PC-9 (cell line): ENCODE measurements at regions not wholly inside any gene's neighbourhood (a gene's known extent, or its start where the extent isn't known, plus 50 kb on each side); places are given as distances from the start of the nearest gene placed in this dataset.

Experiments used
- BruUV-seq: library from RNA; stranded (reverse); fragments of 400-500 nt; replicated peaks from 2 replicates; lab custom pipeline; 2021; lab: Mats Ljungman, UMichigan
- CTCF ChIA-PET: fragments of 300-600 bp; sonication (Branson Sonifier 250); formaldehyde crosslinking; loops from one replicate; lab custom pipeline; 2022; ENCODE audit warnings: antibody characterized with exemption; lab: Charles Lee
- POLR2A ChIA-PET: fragments of 300-600 bp; sonication (Branson Sonifier 250); formaldehyde crosslinking; loops from one replicate; lab custom pipeline; 2022; ENCODE audit warnings: antibody characterized with exemption; ENCODE audit not compliant: unreplicated experiment; lab: Charles Lee
- DNase-seq, 2 experiments: peaks; one replicate each; pipeline versions ENCODE4 v3.0.0 to v3.0.0-alpha.2; 2015 to 2022; ENCODE audit warnings: mixed read lengths in 1 of 2
- H2AFZ ChIP-seq: fragments of 200-600 bp; sonication (generic); 2 replicates; pipeline ENCODE4 v1.8.1; 2017; ENCODE audit warnings: antibody characterized with exemption
- H3F3A ChIP-seq: fragments of 200-600 bp; sonication (generic); 2 replicates; pipeline ENCODE4 v1.8.1; 2017; ENCODE audit warnings: antibody characterized with exemption, mild to moderate bottlenecking, low read depth; ENCODE audit not compliant: insufficient read depth
- H3K27ac ChIP-seq: fragments of 200-600 bp; sonication (generic); 2 replicates; pipeline ENCODE4 v1.6.1; 2016; ENCODE audit warnings: mixed run types
- H3K27me3 ChIP-seq: fragments of 200-600 bp; sonication (generic); 2 replicates; pipeline ENCODE4 v1.6.1; 2016; ENCODE audit warnings: low read depth, mixed run types; ENCODE audit not compliant: insufficient read depth
- H3K36me3 ChIP-seq: fragments of 200-600 bp; sonication (generic); 2 replicates; pipeline ENCODE4 v1.6.1; 2016; ENCODE audit warnings: low read depth, mixed run types
- H3K4me1 ChIP-seq: fragments of 200-600 bp; sonication (generic); replicated peaks from 2 replicates; pipeline ENCODE4 v1.6.1; 2016; ENCODE audit warnings: mixed run types; ENCODE audit not compliant: insufficient read depth
- H3K4me2 ChIP-seq: fragments of 200-600 bp; sonication (generic); 2 replicates; pipeline ENCODE4 v1.6.1; 2017; ENCODE audit warnings: mixed run types
- H3K4me3 ChIP-seq: fragments of 200-600 bp; sonication (generic); 2 replicates; pipeline ENCODE4 v1.6.1; 2016; ENCODE audit warnings: mixed run types
- H3K79me2 ChIP-seq: fragments of 200-600 bp; sonication (generic); 2 replicates; pipeline ENCODE4 v1.6.1; 2017; ENCODE audit warnings: low read depth, mixed run types
- H3K9me2 ChIP-seq: fragments of 200-600 bp; sonication (generic); 2 replicates; pipeline ENCODE4 v1.8.1; 2017; ENCODE audit warnings: mild to moderate bottlenecking; ENCODE audit not compliant: insufficient read depth
- H3K9me3 ChIP-seq: fragments of 200-600 bp; sonication (generic); 2 replicates; pipeline ENCODE4 v1.8.1; 2016; ENCODE audit warnings: low read depth; ENCODE audit not compliant: insufficient read depth
- H4K20me1 ChIP-seq: fragments of 200-600 bp; sonication (generic); 2 replicates; pipeline ENCODE4 v1.8.1; 2017; ENCODE audit not compliant: insufficient read depth
- EZH2 ChIP-seq: fragments of 200-600 bp; sonication (generic); IDR thresholded peaks from 2 replicates; pipeline ENCODE4 v1.8.0; 2017; ENCODE audit warnings: antibody characterized with exemption, low read depth
- intact Hi-C: fragments of 100-400 bp; cut with micrococcal nuclease; formaldehyde crosslinking; loops from one replicate; pipeline ENCODE4 v1.10.0; 2022; ENCODE audit not compliant: unreplicated experiment
- TF ChIP-seq, protein P1 (sequence below): fragments of 200-600 bp; sonication (generic); conservative IDR thresholded peaks from 2 replicates; pipeline ENCODE4 v1.6.1; 2017; ENCODE audit warnings: mixed run types, antibody characterized with exemption, mild to moderate bottlenecking, moderate library complexity

GRCh38 chr20:22940350-22940749 is 94.8 kb upstream of the SSTR4 start:
- BruUV-seq = no TSS peak
- DNase-seq = no peak

DNA sequence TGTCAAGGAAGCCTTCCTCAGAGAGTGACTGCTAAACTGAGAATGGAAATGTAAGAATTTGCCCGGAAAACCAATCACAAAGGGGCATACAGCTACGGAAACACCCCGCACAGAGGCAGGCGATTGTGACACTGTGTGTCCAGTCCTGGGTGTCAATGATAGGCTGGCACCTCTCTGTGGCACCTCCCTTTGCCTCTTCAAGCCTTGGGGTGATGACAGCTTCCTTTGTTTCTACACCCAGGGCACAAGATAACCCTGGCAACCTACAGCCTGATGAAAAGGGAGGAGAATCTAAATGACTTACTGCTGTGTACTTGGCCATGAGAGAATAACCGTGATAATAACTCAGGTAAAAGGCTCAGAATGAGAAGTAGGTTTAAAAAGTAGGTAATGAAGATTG is 93.6 kb upstream of the SSTR4 start:
- Histone ChIP-seq H3K27me3 (peaks cover 54% of the 10 kb centered on the region), H3K79me2 (no peaks in the 10 kb centered on the region), H4K20me1 (no peaks in the 10 kb centered on the region), H3K9me3 (no peaks in the 10 kb centered on the region), H3K27ac (no peak overlapping the region), H3F3A (no peaks in the 10 kb centered on the region), H3K4me2 (no peak overlapping the region), H3K4me1 (no peaks in the 10 kb centered on the region), H3K36me3 (no peaks in the 10 kb centered on the region), H3K4me3 (no peak overlapping the region), H2AFZ (no peak overlapping the region), H3K9me2 (no peaks in the 10 kb centered on the region)
- intact Hi-C loops = no loop called here
- ChIA-PET POLR2A (no interaction called here), CTCF (no interaction called here)
- no peak for DNase-seq
- TF ChIP-seq, protein P1, sequence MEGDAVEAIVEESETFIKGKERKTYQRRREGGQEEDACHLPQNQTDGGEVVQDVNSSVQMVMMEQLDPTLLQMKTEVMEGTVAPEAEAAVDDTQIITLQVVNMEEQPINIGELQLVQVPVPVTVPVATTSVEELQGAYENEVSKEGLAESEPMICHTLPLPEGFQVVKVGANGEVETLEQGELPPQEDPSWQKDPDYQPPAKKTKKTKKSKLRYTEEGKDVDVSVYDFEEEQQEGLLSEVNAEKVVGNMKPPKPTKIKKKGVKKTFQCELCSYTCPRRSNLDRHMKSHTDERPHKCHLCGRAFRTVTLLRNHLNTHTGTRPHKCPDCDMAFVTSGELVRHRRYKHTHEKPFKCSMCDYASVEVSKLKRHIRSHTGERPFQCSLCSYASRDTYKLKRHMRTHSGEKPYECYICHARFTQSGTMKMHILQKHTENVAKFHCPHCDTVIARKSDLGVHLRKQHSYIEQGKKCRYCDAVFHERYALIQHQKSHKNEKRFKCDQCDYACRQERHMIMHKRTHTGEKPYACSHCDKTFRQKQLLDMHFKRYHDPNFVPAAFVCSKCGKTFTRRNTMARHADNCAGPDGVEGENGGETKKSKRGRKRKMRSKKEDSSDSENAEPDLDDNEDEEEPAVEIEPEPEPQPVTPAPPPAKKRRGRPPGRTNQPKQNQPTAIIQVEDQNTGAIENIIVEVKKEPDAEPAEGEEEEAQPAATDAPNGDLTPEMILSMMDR = no peak
- no peak for TF ChIP-seq EZH2
- no TSS peak for BruUV-seq

More at GRCh38 chr20:22940350-22940749, 94.8 kb upstream of the SSTR4 start:
- ChIA-PET CTCF (no interaction called here), POLR2A (no interaction called here)
- H3K4me3 ChIP-seq = no peak overlapping the region
- peaks cover 42% of the 10 kb centered on the region for H3K27me3 ChIP-seq
- H2AFZ ChIP-seq = no peak overlapping the region
- intact Hi-C loops = no loop called here
- no peaks in the 10 kb centered on the region for H3K4me1 ChIP-seq
- TF ChIP-seq EZH2 = no peak
- TF ChIP-seq, protein P1 = no peak
- H3K79me2 ChIP-seq = no peaks in the 10 kb centered on the region
- H3K27ac ChIP-seq = no peak overlapping the region
- no peaks in the 10 kb centered on the region for H3K36me3 ChIP-seq
- H3K9me3 ChIP-seq = no peaks in the 10 kb centered on the region
- H3K4me2 ChIP-seq = no peak overlapping the region
- no peaks in the 10 kb centered on the region for H3F3A ChIP-seq
- no peaks in the 10 kb centered on the region for H3K9me2 ChIP-seq
- H4K20me1 ChIP-seq = no peaks in the 10 kb centered on the region

DNA sequence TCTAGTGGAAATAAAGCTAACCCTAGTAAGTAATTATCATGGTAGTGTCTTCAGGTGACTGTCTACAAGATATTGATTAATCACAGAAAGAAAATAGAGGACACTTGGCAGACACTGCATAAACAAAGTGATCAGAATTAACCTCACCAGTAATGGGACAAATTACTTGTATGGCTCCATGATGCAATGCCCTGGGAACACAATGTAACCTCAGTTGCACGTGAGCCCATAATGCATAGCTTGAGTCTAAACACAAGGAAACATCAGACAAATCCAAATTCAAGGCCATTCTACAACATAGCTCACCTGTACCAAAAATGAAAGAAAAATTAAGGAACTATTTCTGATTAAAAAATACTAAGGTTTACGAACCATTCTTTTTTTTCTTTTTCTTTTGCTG is 92.4 kb upstream of the SSTR4 start:
- H2AFZ ChIP-seq = no peak overlapping the region
- H3K4me2 ChIP-seq = no peak overlapping the region
- H3K27ac ChIP-seq = no peak overlapping the region
- H3K9me2 ChIP-seq = no peaks in the 10 kb centered on the region
- BruUV-seq = no TSS peak
- no peak for TF ChIP-seq EZH2
- TF ChIP-seq, protein P1 = no peak
- ChIA-PET CTCF (no interaction called here), POLR2A (no interaction called here)
- intact Hi-C loops = no loop called here
- no peaks in the 10 kb centered on the region for H3K4me1 ChIP-seq
- peaks cover 58% of the 10 kb centered on the region for H3K27me3 ChIP-seq
- H4K20me1 ChIP-seq = no peaks in the 10 kb centered on the region
- no peak for DNase-seq
- H3K36me3 ChIP-seq = no peaks in the 10 kb centered on the region
- no peak overlapping the region for H3K4me3 ChIP-seq
- H3K79me2 ChIP-seq = no peaks in the 10 kb centered on the region
- H3F3A ChIP-seq = no peaks in the 10 kb centered on the region
- no peaks in the 10 kb centered on the region for H3K9me3 ChIP-seq
